Hepatocyte (in vitro differentiated cells): ENCODE measurements at regions not wholly inside any gene's neighbourhood (a gene's known extent, or its start where the extent isn't known, plus 50 kb on each side); places are given as distances from the start of the nearest gene placed in this dataset.

ENCODE experiments used
- EZH2 ChIP-seq: fragments of 200-600 bp; sonication (generic); IDR thresholded peaks from 2 replicates; pipeline ENCODE4 v1.6.1; 2016; ENCODE audit warnings: antibody characterized with exemption, mild to moderate bottlenecking, borderline replicate concordance
- TF ChIP-seq, protein P1 (sequence below): fragments of 200-600 bp; sonication (generic); IDR thresholded peaks from 2 replicates; pipeline ENCODE4 v1.5.1; 2016; ENCODE audit warnings: antibody characterized with exemption, mild to moderate bottlenecking; ENCODE audit not compliant: poor library complexity

DNA sequence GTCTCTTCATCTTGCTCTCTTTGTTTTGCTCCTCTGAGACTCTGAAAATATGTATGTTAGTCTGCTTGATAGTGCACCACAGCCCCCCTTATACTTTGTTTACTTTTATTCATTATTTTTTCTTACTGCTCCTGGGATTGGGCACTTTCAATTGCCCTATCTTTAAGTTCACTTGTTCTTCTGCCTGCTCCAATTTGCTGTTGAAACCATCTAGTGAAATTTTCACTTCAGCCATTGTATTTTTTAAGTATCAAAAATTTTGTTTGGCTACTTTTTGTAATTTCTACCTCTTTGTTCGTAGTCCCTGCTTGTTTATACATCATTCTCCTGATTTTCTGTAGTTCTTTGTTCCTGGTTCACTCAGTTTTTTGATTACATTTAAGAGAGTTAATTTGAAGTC is 223.3 kb downstream of the SLC38A4 start:
- TF ChIP-seq, protein P1, sequence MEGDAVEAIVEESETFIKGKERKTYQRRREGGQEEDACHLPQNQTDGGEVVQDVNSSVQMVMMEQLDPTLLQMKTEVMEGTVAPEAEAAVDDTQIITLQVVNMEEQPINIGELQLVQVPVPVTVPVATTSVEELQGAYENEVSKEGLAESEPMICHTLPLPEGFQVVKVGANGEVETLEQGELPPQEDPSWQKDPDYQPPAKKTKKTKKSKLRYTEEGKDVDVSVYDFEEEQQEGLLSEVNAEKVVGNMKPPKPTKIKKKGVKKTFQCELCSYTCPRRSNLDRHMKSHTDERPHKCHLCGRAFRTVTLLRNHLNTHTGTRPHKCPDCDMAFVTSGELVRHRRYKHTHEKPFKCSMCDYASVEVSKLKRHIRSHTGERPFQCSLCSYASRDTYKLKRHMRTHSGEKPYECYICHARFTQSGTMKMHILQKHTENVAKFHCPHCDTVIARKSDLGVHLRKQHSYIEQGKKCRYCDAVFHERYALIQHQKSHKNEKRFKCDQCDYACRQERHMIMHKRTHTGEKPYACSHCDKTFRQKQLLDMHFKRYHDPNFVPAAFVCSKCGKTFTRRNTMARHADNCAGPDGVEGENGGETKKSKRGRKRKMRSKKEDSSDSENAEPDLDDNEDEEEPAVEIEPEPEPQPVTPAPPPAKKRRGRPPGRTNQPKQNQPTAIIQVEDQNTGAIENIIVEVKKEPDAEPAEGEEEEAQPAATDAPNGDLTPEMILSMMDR, result no peak
- no peak for TF ChIP-seq EZH2
